PC-3 (cell line): ENCODE measurements at regions not wholly inside any gene's neighbourhood (a gene's known extent, or its start where the extent isn't known, plus 50 kb on each side); places are given as distances from the start of the nearest gene placed in this dataset.

Experiments
- EZH2phosphoT487 ChIP-seq: fragments of 300-600 bp; sonication (generic); IDR thresholded peaks from 2 replicates; pipeline ENCODE4 v1.6.1; 2018; ENCODE audit warnings: mild to moderate bottlenecking, antibody characterized with exemption, low read length, borderline replicate concordance
- TF ChIP-seq, protein P1 (sequence below): fragments of 300-600 bp; sonication (generic); conservative IDR thresholded peaks from 2 replicates; pipeline ENCODE4 v1.5.1; 2017; ENCODE audit warnings: antibody characterized with exemption, low read depth, mild to moderate bottlenecking, low read length

DNA sequence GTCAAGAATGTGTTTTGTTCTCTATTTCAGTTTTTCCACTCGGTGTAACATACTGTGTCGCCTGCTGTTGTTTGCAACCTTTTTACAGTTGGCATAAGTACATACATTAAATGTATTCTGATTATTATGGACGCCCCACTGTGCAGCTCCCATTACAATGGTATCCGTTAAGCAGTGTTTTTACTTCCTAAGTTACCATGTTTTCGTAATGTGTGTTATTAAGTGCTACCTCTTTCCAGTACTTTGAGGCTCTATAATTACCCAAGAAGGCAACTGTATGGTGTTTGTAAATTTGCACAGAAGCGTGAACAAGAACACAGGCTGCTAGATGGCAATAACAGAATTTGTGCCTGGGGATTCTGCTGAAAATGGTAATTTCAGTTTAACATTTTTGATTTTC is 568.0 kb upstream of the MARCKS start:
- TF ChIP-seq, protein P1, sequence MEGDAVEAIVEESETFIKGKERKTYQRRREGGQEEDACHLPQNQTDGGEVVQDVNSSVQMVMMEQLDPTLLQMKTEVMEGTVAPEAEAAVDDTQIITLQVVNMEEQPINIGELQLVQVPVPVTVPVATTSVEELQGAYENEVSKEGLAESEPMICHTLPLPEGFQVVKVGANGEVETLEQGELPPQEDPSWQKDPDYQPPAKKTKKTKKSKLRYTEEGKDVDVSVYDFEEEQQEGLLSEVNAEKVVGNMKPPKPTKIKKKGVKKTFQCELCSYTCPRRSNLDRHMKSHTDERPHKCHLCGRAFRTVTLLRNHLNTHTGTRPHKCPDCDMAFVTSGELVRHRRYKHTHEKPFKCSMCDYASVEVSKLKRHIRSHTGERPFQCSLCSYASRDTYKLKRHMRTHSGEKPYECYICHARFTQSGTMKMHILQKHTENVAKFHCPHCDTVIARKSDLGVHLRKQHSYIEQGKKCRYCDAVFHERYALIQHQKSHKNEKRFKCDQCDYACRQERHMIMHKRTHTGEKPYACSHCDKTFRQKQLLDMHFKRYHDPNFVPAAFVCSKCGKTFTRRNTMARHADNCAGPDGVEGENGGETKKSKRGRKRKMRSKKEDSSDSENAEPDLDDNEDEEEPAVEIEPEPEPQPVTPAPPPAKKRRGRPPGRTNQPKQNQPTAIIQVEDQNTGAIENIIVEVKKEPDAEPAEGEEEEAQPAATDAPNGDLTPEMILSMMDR, result no peak
- no peak for TF ChIP-seq EZH2phosphoT487
